BE2C (cell line): ENCODE measurements at regions not wholly inside any gene's neighbourhood (a gene's known extent, or its start where the extent isn't known, plus 50 kb on each side); places are given as distances from the start of the nearest gene placed in this dataset.

Experiments
- DNase-seq: peaks from one replicate; pipeline ENCODE4 v3.0.0-alpha.2; 2020
- H3K27me3 ChIP-seq: fragments of 250-450 bp; sonication (Bioruptor Pico); 2 replicates; pipeline ENCODE4 v1.5.1; 2020; ENCODE audit warnings: mild to moderate bottlenecking
- H3K36me3 ChIP-seq: fragments of 250-450 bp; sonication (Bioruptor Pico); 2 replicates; pipeline ENCODE4 v1.5.1; 2020; ENCODE audit warnings: mild to moderate bottlenecking
- H3K4me1 ChIP-seq: fragments of 250-450 bp; sonication (Bioruptor Pico); 2 replicates; pipeline ENCODE4 v1.5.1; 2020
- H3K4me3 ChIP-seq: 2 replicates; pipeline ENCODE4 v1.5.1; 2011; ENCODE audit warnings: low read depth, low read length
- H3K9me3 ChIP-seq: fragments of 250-450 bp; sonication (Bioruptor Pico); 2 replicates; pipeline ENCODE4 v1.5.1; 2020
- TF ChIP-seq, protein P1 (sequence below): IDR thresholded peaks from 2 replicates; pipeline ENCODE4 v1.5.1; 2012; ENCODE audit warnings: mild to moderate bottlenecking, low read depth, low read length

DNA sequence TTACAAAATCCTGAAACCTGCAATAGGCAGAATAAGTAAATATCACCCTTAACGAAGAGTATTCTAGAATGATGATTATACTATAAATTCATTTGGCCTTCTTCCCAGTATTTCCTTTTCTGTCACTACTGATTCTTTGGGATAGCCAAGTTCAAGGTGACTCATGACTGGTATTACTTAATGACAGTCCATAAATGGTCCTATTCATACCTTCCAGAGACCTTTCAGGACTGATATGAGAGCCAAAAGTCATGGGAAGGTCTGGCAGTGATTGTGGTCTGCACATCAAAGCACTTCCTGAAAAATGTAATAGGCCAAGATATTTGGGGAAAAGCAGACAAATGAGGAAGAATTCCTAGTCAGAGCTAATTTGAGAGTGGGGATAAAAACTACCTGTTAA, 239.6 kb upstream of the FAM47A start:
- no peaks in the 10 kb centered on the region for H3K27me3 ChIP-seq
- no peaks in the 10 kb centered on the region for H3K4me1 ChIP-seq
- H3K9me3 ChIP-seq: no peaks in the 10 kb centered on the region
- H3K4me3 ChIP-seq: no peak overlapping the region
- H3K36me3 ChIP-seq: no peaks in the 10 kb centered on the region
- no peak for DNase-seq
- TF ChIP-seq, protein P1, sequence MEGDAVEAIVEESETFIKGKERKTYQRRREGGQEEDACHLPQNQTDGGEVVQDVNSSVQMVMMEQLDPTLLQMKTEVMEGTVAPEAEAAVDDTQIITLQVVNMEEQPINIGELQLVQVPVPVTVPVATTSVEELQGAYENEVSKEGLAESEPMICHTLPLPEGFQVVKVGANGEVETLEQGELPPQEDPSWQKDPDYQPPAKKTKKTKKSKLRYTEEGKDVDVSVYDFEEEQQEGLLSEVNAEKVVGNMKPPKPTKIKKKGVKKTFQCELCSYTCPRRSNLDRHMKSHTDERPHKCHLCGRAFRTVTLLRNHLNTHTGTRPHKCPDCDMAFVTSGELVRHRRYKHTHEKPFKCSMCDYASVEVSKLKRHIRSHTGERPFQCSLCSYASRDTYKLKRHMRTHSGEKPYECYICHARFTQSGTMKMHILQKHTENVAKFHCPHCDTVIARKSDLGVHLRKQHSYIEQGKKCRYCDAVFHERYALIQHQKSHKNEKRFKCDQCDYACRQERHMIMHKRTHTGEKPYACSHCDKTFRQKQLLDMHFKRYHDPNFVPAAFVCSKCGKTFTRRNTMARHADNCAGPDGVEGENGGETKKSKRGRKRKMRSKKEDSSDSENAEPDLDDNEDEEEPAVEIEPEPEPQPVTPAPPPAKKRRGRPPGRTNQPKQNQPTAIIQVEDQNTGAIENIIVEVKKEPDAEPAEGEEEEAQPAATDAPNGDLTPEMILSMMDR: no peak

DNA sequence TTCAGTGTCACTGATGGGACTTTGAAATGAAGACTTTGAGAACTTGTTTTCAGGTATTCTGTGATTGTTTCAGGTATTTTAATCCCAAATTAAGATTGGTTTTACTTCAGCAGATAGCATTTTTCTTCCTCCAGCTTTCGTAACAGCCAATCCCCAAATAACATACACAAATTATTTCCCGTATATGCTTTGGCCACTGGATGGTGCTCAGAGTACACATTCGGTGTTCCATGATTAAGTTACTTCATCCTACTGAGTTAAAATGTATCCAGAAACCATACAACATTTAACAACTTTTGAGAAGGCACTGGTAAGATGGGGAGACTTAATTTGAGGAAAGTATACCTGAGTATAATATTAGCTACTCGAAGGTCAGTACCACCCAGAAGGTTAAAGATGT, 233.4 kb upstream of the FAM47A start:
- H3K36me3 ChIP-seq: no peaks in the 10 kb centered on the region
- DNase-seq: no peak
- no peaks in the 10 kb centered on the region for H3K9me3 ChIP-seq

DNA sequence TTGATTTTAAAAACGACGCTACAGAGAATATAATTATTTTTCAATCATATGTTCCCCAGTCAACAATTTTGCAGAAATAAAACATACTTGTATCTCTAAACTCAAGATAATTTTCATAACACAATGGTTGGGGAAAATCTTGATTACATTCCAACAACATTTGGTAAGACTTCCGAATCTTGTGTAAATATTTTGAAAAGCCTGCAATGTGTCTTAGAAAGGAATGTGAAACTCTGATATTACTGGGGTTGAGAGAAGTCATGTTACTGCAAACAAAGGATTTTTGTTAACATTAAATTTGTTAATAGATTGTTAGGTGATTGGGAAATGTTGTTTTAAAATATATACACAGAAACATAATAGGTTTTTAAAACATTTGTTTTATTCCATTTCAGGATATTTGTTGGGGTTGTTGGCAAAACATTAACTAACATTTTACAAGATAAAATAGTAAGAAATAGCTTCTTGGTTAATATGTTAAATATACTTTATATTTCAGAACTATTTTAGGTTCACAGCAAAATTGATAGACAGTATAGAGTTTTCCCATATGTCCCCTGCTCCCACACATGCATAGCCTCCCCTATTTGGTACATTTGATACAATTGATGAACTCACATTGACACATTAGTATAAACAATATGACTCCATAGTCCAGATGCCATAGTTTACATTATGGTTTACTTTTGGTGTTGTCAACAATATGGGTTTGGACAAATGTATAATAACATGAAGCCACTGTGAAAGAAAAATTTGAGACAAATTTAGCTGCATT, 218.6 kb upstream of the FAM47A start:
- H3K4me3 ChIP-seq: no peak overlapping the region
- TF ChIP-seq, protein P1: no peak
- DNase-seq: no peak
- H3K4me1 ChIP-seq: no peaks in the 10 kb centered on the region
- H3K9me3 ChIP-seq: no peaks in the 10 kb centered on the region
- H3K36me3 ChIP-seq: no peaks in the 10 kb centered on the region
- no peaks in the 10 kb centered on the region for H3K27me3 ChIP-seq

More for the DNA sequence above, 233.4 kb upstream of the FAM47A start:
- TF ChIP-seq, protein P1: no peak
- H3K27me3 ChIP-seq: no peaks in the 10 kb centered on the region
- H3K4me1 ChIP-seq: no peaks in the 10 kb centered on the region
- no peak overlapping the region for H3K4me3 ChIP-seq

DNA sequence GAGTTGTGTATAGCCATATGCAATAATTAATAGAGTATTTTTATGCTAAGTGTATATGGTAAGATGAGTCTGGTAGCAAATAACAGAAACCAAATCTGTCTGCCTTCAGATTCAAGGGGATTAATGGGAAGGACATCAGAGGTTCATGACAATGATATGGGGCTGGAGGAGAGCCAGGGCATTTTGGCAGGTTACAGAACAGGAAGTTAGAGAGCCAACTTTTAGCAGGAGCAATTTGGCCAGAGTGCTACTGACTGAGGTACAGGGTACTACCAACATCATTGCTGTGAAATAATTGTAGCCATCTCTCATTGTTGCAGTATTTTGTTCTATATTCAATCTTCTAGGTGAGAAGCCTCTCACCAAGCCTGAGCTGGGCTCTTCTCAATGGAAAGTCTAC, 210.9 kb upstream of the FAM47A start:
- no peaks in the 10 kb centered on the region for H3K4me1 ChIP-seq
- no peaks in the 10 kb centered on the region for H3K27me3 ChIP-seq
- H3K9me3 ChIP-seq: no peaks in the 10 kb centered on the region
- no peaks in the 10 kb centered on the region for H3K36me3 ChIP-seq
- H3K4me3 ChIP-seq: no peak overlapping the region
- TF ChIP-seq, protein P1: no peak
- no peak for DNase-seq

DNA sequence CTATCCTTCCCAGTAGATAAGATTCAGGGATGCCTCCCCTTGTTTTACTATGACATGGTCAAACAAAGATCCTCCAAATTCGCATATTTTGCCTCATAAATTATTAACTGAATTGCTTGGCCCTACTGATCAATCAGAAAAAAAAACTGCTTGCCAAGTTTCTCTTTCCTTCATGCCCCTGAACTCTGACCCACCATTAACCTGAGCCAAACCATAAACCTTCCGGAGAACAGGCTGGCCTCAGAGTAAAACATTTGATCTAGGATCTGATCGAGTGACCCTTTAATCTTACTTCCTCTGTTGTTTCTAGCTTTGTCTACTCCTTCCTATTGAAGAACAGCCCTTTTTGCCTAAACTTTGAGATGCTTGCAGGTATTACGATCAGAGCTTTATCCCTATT, 209.7 kb upstream of the FAM47A start:
- no peaks in the 10 kb centered on the region for H3K4me1 ChIP-seq
- no peaks in the 10 kb centered on the region for H3K27me3 ChIP-seq
- no peak for DNase-seq
- TF ChIP-seq, protein P1: no peak
- no peaks in the 10 kb centered on the region for H3K9me3 ChIP-seq
- no peak overlapping the region for H3K4me3 ChIP-seq
- H3K36me3 ChIP-seq: no peaks in the 10 kb centered on the region

DNA sequence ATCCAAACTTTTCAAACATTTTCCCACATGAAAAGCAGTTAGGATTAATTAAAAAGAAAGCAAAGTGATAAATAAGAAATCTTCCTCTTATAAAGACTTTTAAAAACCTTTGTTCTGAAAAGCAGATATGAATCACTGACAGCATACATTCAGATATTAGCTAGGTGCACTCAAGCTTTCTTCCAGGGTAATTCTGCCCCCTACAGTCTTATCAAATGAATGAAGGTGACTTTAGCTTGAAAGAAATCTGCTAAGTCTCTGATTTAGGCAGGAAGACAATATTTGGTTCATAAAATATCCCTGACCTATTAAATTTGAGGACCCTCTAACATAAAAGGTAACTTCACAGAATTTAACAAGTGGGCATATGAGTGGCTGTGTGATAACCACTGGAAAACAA, 209.1 kb upstream of the FAM47A start:
- Histone ChIP-seq H3K27me3 (no peaks in the 10 kb centered on the region), H3K36me3 (no peaks in the 10 kb centered on the region), H3K9me3 (no peaks in the 10 kb centered on the region), H3K4me1 (no peaks in the 10 kb centered on the region), H3K4me3 (no peak overlapping the region)
- DNase-seq: no peak
- TF ChIP-seq, protein P1: no peak
